OCI-LY7 (cell line): ENCODE measurements at regions not wholly inside any gene's neighbourhood (a gene's known extent, or its start where the extent isn't known, plus 50 kb on each side); places are given as distances from the start of the nearest gene placed in this dataset.

Experiments
- BruUV-seq: library from RNA; stranded (reverse); fragments of 400-500 nt; replicated peaks from 2 replicates; lab custom pipeline; 2021; lab: Mats Ljungman, UMichigan
- CTCF ChIA-PET: fragments of 300-600 bp; sonication (Branson Sonifier 250); formaldehyde crosslinking; loops from one replicate; lab custom pipeline; 2022; ENCODE audit warnings: antibody characterized with exemption; ENCODE audit not compliant: unreplicated experiment; lab: Charles Lee
- POLR2A ChIA-PET: fragments of 300-600 bp; sonication (Branson Sonifier 250); formaldehyde crosslinking; loops from one replicate; lab custom pipeline; 2022; ENCODE audit warnings: antibody characterized with exemption; lab: Charles Lee
- DNase-seq: peaks from one replicate; pipeline ENCODE4 v3.0.0-alpha.2; 2015; ENCODE audit warnings: low spot score
- H2AFZ ChIP-seq: fragments of 200-600 bp; sonication (generic), shearing (Covaris generic); 2 replicates; pipeline ENCODE4 v1.6.1; 2014; ENCODE audit warnings: mild to moderate bottlenecking, antibody characterized with exemption, low read length, moderate library complexity
- H3K27ac ChIP-seq: fragments of 200-600 bp; sonication (generic); 2 replicates; pipeline ENCODE4 v1.5.1; 2014; ENCODE audit warnings: mixed run types, low read depth, mild to moderate bottlenecking, moderate library complexity, low read length, inconsistent platforms; ENCODE audit not compliant: poor library complexity, severe bottlenecking
- H3K36me3 ChIP-seq: fragments of 200-600 bp; sonication (generic); 2 replicates; pipeline ENCODE4 v1.6.1; 2014; ENCODE audit warnings: mild to moderate bottlenecking, antibody characterized with exemption, low read length, moderate library complexity, mixed read lengths; ENCODE audit not compliant: insufficient read depth
- H3K4me1 ChIP-seq: fragments of 200-600 bp; sonication (generic); 2 replicates; pipeline ENCODE4 v1.5.1; 2014; ENCODE audit warnings: mild to moderate bottlenecking, low read length; ENCODE audit not compliant: insufficient read depth, poor library complexity, severe bottlenecking
- H3K4me2 ChIP-seq: fragments of 200-600 bp; sonication (generic); 2 replicates; pipeline ENCODE4 v1.6.1; 2014; ENCODE audit warnings: mild to moderate bottlenecking, low read length
- H3K4me3 ChIP-seq: fragments of 200-600 bp; sonication (generic); 2 replicates; pipeline ENCODE4 v1.5.1; 2014; ENCODE audit warnings: mild to moderate bottlenecking, low read depth, low read length; ENCODE audit not compliant: poor library complexity, severe bottlenecking
- H3K79me2 ChIP-seq: fragments of 200-600 bp; sonication (generic); 2 replicates; pipeline ENCODE4 v1.6.1; 2016; ENCODE audit warnings: low read depth, mild to moderate bottlenecking, low read length, moderate library complexity, mixed read lengths; ENCODE audit not compliant: insufficient read depth
- H3K9me2 ChIP-seq: fragments of 200-600 bp; sonication (generic); 2 replicates; pipeline ENCODE4 v1.6.1; 2016; ENCODE audit warnings: mild to moderate bottlenecking, low read length, mixed read lengths; ENCODE audit not compliant: insufficient read depth
- H3K9me3 ChIP-seq: fragments of 200-600 bp; sonication (generic); 2 replicates; pipeline ENCODE4 v1.6.1; 2014; ENCODE audit warnings: mild to moderate bottlenecking, mixed run types, low read length, mixed read lengths
- H4K20me1 ChIP-seq: fragments of 200-600 bp; sonication (generic); 2 replicates; pipeline ENCODE4 v1.6.1; 2014; ENCODE audit warnings: mild to moderate bottlenecking, antibody characterized with exemption, low read length, moderate library complexity, mixed read lengths; ENCODE audit not compliant: insufficient read depth
- CTCF ChIP-seq: fragments of 200-600 bp; sonication (generic); conservative IDR thresholded peaks from 2 replicates; pipeline ENCODE4 v1.5.1; 2014; ENCODE audit warnings: mild to moderate bottlenecking, antibody characterized with exemption, low read length, moderate library complexity, mixed read lengths
- EZH2phosphoT487 ChIP-seq: fragments of 200-600 bp; sonication (generic); IDR thresholded peaks from 2 replicates; pipeline ENCODE4 v1.6.1; 2018; ENCODE audit warnings: low read depth, borderline replicate concordance, mild to moderate bottlenecking, mixed run types, antibody characterized with exemption, low read length, moderate library complexity, mixed read lengths
- intact Hi-C: fragments of 100-400 bp; cut with micrococcal nuclease; formaldehyde crosslinking; loops from one replicate; pipeline ENCODE4 v1.10.0; 2022; ENCODE audit not compliant: unreplicated experiment

GRCh38 chr4:141410839-141411238 lies 190.1 kb downstream of the ZNF330 start:
- Histone ChIP-seq H3K27ac (no peak overlapping the region), H3K79me2 (no peaks in the 10 kb centered on the region), H3K4me2 (no peak overlapping the region), H3K4me3 (no peak overlapping the region), H3K9me2 (no peaks in the 10 kb centered on the region), H3K9me3 (no peaks in the 10 kb centered on the region), H4K20me1 (no peaks in the 10 kb centered on the region), H3K36me3 (no peaks in the 10 kb centered on the region), H3K4me1 (no peaks in the 10 kb centered on the region), H2AFZ (no peak overlapping the region)
- BruUV-seq, result no TSS peak
- no peak for TF ChIP-seq EZH2phosphoT487
- TF ChIP-seq CTCF, result no peak
- CTCF ChIA-PET, result no interaction called here
- intact Hi-C loops, result no loop called here
- DNase-seq, result no peak
- POLR2A ChIA-PET, result no interaction called here

- no peak overlapping the region for H2AFZ ChIP-seq
- no peak for DNase-seq
- no peaks in the 10 kb centered on the region for H3K9me3 ChIP-seq
- POLR2A ChIA-PET, result no interaction called here
- no peaks in the 10 kb centered on the region for H4K20me1 ChIP-seq
- H3K79me2 ChIP-seq, result no peaks in the 10 kb centered on the region
- H3K27ac ChIP-seq, result no peak overlapping the region
- no peaks in the 10 kb centered on the region for H3K9me2 ChIP-seq
- CTCF ChIA-PET, result no interaction called here
- no peak overlapping the region for H3K4me2 ChIP-seq
- TF ChIP-seq EZH2phosphoT487 (no peak), CTCF (no peak)
- intact Hi-C loops, result no loop called here
- BruUV-seq, result no TSS peak
- no peaks in the 10 kb centered on the region for H3K36me3 ChIP-seq
- no peaks in the 10 kb centered on the region for H3K4me1 ChIP-seq
- H3K4me3 ChIP-seq, result no peak overlapping the region
Observed at GRCh38 chr4:141411936-141412335, 191.2 kb downstream of the ZNF330 start.

GRCh38 chr4:141413366-141413765 lies 192.7 kb downstream of the ZNF330 start:
- DNase-seq, result no peak
- H3K36me3 ChIP-seq, result no peaks in the 10 kb centered on the region
- POLR2A ChIA-PET, result no interaction called here
- intact Hi-C loops, result no loop called here
- no peaks in the 10 kb centered on the region for H3K9me2 ChIP-seq
- CTCF ChIA-PET, result no interaction called here
- H3K4me2 ChIP-seq, result no peak overlapping the region
- no peak overlapping the region for H3K27ac ChIP-seq
- H3K9me3 ChIP-seq, result no peaks in the 10 kb centered on the region
- H2AFZ ChIP-seq, result no peak overlapping the region
- TF ChIP-seq EZH2phosphoT487 (no peak), CTCF (no peak)
- BruUV-seq, result no TSS peak
- no peak overlapping the region for H3K4me3 ChIP-seq
- H3K4me1 ChIP-seq, result no peaks in the 10 kb centered on the region
- no peaks in the 10 kb centered on the region for H3K79me2 ChIP-seq
- H4K20me1 ChIP-seq, result no peaks in the 10 kb centered on the region
